GM20000 (cell line): ENCODE measurements at regions not wholly inside any gene's neighbourhood (a gene's known extent, or its start where the extent isn't known, plus 50 kb on each side); places are given as distances from the start of the nearest gene placed in this dataset.

Experiments
- DNase-seq: peaks from one replicate; pipeline ENCODE4 v3.0.0; 2012; ENCODE audit warnings: low spot score
- TF ChIP-seq, protein P1 (sequence below): IDR thresholded peaks from 2 replicates; pipeline ENCODE4 v1.5.1; 2012; ENCODE audit warnings: mild to moderate bottlenecking, control low read depth; ENCODE audit errors: extremely low read depth, missing control alignments

DNA sequence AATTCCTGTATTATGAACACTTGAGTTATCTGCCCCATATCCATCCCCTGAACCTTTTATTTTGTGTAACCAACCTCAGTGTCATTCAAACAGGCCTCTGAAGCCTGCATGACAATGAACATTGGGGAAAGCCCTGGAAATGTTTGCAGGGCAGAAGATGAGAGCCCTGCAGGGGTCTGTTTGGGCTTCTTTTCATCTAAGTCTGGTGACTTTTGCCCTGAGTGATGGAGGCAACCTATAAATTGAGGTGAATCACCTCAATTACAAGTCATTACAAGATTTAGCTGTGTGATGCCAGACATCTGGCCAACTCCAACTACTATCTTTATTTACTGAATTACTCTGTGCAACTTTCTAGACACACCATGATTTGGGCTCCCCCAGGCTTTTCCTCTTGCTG lies 189.2 kb downstream of the MAF start:
- TF ChIP-seq, protein P1, sequence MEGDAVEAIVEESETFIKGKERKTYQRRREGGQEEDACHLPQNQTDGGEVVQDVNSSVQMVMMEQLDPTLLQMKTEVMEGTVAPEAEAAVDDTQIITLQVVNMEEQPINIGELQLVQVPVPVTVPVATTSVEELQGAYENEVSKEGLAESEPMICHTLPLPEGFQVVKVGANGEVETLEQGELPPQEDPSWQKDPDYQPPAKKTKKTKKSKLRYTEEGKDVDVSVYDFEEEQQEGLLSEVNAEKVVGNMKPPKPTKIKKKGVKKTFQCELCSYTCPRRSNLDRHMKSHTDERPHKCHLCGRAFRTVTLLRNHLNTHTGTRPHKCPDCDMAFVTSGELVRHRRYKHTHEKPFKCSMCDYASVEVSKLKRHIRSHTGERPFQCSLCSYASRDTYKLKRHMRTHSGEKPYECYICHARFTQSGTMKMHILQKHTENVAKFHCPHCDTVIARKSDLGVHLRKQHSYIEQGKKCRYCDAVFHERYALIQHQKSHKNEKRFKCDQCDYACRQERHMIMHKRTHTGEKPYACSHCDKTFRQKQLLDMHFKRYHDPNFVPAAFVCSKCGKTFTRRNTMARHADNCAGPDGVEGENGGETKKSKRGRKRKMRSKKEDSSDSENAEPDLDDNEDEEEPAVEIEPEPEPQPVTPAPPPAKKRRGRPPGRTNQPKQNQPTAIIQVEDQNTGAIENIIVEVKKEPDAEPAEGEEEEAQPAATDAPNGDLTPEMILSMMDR = no peak
- DNase-seq = no peak

DNA sequence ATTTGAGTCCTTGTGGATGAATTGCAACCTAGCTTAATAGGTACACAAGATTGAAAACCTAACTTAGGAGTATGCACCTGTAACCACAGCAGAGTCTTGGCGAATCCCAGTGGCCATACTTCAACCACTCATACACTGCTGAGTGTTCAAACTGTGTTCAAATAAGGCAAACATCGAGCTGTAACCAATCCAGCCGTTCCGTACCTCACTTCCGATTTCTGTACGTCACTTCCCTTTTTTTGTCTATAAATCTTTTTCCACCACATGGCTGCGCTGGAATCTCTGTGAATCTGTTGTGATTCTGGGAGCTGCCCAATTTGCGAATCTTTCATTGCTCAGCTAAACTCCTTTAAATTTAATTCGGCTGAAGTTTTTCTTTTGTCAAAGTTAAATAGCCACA lies 190.6 kb downstream of the MAF start:
- TF ChIP-seq, protein P1 = no peak
- DNase-seq = no peak

DNA sequence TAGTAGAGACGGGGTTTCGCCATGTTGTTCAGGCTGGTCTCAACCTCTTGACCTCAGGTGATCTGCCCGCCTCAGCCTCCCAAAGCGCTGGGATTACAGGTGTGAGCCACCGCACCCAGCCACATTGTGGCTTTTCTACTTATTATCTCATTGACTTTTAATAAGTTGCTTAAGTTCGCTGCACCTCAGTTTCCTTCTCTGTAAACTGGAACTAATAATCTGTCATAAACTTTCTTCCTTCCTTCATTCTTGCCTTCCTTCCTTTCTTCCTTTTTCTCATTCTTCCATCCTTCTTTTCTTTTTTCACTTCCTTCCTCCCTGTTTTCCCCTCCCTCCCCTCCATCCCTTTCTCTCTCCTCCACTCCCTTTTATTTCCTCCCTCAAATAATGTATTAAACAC lies 192.2 kb downstream of the MAF start:
- no peak for DNase-seq
- TF ChIP-seq, protein P1 = no peak

DNA sequence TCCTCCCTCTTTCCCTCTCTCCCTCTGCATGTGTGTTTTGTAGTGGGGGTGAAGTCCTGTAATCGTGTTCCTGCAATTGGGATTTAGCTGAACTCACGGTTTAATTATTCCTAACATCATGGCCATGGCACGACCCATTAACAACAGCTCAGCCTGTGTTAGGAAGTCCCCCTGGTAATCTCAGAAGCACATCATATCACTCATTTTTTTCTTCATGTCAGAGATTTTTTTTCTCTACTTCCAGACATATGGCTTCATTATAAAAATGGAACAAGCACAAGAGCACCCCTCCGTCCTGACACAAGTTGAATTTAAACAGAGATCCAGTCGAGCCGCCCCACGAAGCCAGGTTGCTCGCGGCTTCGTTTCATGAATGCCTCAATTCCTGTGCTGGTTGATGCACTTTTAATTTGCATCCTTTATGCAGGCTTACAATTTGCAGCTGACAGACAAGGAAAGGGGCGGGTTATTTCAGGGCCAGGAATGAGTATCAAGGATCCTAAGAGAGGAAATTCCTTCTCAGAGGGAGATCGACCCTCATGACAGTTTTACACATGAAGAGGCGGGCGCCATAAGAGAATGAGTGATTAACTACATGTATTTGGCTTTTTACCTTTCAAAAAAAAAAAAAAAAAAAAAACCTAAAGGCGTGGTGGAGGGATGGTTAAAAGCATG lies 192.9 kb downstream of the MAF start:
- TF ChIP-seq, protein P1 = no peak
- no peak for DNase-seq

DNA sequence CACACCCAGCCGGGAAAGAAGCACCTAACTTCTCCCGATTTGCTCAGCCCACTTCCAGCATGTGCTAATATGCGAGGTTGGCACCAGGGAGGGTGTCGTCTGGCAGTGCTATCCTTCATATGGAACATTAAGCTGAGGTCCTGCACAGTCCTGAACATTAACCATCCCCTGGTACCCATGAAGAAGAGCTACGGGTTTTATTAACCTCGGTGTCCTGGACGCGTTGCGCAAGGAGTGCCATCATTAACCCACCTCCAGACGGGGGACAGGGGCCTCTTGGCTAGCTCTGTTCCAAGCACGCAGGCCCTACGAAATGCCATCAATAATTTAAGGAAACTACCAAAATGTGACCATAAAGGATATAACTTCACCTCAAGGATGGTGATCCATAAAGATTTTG lies 193.5 kb downstream of the MAF start:
- TF ChIP-seq, protein P1 = no peak
- no peak for DNase-seq

DNA sequence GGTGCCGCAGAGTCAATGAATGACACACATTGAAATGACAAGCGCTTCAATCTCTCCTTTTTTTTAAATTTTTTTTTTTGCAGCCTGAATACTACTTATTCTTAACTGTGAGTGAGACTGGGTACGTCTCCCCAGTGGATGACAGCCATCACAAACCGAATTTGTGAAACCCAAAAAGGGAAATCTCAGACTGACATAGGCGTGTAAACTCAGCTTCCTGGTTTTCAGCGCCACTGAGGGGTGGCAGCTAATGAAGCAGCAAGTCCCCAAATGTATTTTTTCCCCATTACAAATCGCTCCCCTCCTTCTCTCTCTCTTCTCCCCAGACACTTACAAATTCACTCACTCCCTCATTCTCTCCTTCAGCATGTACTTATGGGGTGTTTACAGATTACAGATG lies 196.0 kb downstream of the MAF start:
- no peak for DNase-seq
- TF ChIP-seq, protein P1 = no peak

DNA sequence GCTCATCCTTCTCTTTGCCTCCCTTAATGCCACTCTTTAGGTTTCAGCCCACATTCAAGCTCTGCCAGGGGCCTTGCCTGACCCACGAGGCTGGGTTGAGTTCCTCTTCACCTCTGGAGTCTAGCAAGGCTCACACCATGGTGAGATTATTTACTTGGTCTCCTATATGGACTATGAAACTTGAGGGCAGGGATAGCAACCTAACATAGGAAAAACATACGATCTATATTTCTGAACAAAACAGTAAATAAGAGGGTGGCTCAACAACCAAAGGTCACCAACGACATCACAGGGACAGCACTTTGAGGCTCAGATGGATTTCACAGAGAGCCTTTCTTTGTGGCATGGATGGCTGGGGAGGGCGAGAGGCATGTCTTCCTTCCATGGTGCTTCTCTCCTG lies 197.0 kb downstream of the MAF start:
- TF ChIP-seq, protein P1 = no peak
- DNase-seq = no peak
